COLO668 (cell line): ENCODE measurements at regions not wholly inside any gene's neighbourhood (a gene's known extent, or its start where the extent isn't known, plus 50 kb on each side); places are given as distances from the start of the nearest gene placed in this dataset.

ENCODE experiments used
- DNase-seq: peaks from one replicate; lab custom pipeline; 2025; ENCODE audit not compliant: unreplicated experiment; lab: John Stamatoyannopoulos, UW

GRCh38 chr7:26048663-26049062 is 103.3 kb upstream of the NFE2L3 start:
- DNase-seq: no peak

DNA sequence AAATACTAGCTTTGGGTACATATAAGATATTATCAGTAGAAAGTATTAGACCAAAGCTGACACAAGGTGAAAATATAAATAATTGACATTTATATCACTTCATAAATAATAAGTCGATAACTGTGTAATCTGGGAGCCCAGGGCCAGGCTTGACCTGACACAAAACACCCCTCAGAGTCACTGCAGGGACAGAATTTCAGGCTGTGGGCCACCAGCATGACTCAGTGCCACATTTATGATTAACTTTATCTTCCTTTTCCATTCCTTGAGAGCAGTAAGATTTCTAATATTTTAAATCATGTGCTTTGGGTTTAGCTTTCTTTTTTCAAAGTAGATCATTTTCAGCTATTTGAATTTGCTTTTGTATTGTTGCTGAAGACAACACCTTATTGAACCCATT is 102.9 kb upstream of the NFE2L3 start:
- no peak for DNase-seq

GRCh38 chr7:26051021-26051420 is 101.0 kb upstream of the NFE2L3 start:
- DNase-seq: no peak

- no peak for DNase-seq
Observed at GRCh38 chr7:26052706-26053105, 99.3 kb upstream of the NFE2L3 start.

DNA sequence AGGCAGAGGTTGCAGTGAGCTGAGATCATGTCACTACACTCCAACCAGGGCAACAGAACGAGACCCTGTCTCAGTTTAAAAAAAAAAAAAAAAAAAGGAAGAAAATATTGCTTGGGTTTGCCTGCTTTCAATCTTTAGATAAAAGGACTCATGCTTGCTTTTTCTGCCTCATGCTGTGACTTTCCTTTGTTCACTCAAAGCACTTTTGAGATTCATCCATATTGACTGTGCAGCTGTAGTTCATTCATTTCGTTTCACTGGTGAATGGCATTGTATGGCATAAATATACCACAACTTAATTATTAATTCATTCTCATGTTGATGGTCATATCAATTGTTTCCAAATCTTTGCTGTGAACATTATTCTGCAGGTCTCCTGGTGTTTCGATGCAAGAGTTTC is 97.6 kb upstream of the NFE2L3 start:
- no peak for DNase-seq

GRCh38 chr7:26055241-26055640 is 96.8 kb upstream of the NFE2L3 start:
- no peak for DNase-seq

- peak; percentile 74 for DNase-seq
Observed at GRCh38 chr7:26060733-26061677, 91.0 kb upstream of the NFE2L3 start.

- peak; percentile 88 for DNase-seq
Observed at GRCh38 chr7:26061678-26062603, 90.1 kb upstream of the NFE2L3 start.

DNA sequence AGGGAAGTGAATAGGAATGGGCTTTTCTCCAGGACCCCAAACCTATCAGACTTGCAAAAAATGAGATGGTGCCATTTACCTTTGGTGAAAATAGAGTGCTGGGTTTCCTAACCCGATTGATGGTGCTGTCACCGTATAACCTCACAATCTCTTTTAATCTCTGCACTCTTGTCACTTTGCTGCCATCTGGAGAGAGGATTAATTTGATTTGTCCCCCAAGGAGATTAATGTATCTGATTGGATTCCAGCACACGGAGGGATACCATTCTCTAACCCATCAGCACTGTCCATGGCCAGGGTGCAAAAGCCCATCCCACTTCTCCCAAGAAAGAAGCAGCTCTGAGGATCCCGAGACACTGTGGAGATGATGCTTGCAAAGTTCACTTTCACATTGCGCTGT is 86.3 kb upstream of the NFE2L3 start:
- no peak for DNase-seq

- no peak for DNase-seq
Observed at GRCh38 chr7:26066736-26067135, 85.3 kb upstream of the NFE2L3 start.

DNA sequence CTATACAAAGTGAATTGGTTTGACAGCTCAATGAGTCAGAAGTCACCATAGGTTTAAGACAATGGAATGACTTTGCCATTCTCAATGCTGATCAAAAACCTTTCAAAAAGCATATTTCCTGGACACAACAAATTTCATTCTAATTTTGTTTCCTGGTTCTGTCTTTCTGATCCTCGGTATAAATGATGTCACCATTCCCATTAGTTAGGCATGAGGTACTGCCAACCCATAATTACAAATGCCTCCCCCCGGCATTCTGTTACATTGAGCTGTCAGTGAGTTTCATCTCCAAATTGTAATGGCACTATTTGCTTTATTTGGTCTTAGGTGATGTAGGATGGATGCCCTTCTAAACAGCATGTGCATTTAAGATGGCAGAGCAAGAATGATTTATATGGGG is 81.7 kb upstream of the NFE2L3 start:
- no peak for DNase-seq

GRCh38 chr7:26071622-26072456 is 80.2 kb upstream of the NFE2L3 start:
- DNase-seq: no peak

DNA sequence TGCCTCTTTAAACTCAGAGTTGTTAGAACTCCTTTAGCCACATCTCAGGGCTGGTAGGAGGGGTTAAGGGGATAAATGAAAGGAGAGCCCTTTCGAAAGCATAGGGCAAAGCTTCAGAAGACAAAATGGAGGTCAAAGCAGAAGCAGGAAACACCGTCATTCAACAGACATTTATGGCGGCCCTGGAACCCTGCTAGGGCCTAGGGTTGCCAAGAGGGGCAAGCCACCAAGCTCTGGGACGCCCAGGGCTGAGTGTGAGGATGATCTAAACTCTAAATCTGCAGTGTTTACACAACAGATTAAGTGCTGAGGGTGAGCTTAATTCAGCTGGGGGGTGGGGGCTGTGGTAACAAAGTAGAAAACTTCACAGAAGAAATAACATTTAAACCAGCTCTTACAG is 79.0 kb upstream of the NFE2L3 start:
- DNase-seq: no peak

DNA sequence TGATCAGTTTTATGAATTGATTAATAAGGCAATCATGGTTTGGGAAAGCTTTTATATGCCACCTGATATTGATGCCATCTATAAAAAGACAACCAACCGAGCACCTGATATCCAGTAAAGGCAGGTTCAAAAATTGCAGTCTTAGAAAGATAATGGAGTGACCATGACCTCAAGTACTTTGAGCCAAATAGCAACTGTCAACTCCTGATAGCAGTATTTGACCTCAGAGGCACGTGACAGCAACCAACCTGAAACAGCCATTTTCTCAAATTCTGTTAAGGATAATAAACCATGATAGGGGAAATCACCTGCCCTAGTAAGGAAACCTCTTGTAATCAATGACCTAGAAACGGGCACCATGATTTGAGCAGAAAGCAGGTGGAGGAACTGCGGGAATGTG is 77.1 kb upstream of the NFE2L3 start:
- DNase-seq: no peak

DNA sequence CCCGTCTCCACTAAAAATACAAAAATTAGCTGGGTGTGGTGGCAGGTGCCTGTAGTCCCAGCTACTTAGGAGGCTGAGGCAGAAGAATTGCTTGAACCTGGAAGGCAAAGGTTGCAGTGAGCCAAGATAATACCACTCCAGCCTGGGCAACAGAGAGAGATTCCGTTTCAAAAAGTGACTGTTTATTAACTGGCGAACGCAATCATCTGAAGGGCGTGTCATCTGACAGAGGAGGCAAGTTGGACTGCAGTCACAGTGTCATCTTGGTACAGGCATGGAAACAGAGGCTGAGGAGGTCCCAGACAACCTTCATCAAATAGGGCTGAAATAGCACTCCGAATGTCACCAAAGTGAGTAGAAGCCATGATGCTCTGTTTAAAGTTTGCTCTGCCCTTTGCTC is 75.3 kb upstream of the NFE2L3 start:
- no peak for DNase-seq

- DNase-seq: peak; percentile 93
Observed at GRCh38 chr7:26078437-26079336, 73.3 kb upstream of the NFE2L3 start.

DNA sequence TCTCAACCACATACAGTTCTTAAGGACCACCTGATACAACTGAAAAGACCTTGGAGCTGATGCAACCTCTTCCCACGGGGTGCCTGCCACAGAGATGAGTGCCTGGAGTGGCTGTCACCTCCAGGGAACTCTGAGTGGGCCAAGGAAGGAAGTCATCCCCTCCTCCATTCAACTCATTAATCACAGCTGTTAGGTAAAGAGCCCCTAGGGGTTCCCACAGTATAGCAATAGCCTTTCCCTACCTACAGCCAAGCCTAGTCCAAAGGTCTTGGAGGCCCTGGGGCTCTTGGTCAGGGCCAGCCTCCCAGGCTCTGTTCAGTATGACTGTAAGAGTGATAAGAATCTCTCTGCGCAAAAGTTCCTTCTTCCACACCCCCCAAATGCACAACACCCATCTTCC is 70.4 kb upstream of the NFE2L3 start:
- no peak for DNase-seq

DNA sequence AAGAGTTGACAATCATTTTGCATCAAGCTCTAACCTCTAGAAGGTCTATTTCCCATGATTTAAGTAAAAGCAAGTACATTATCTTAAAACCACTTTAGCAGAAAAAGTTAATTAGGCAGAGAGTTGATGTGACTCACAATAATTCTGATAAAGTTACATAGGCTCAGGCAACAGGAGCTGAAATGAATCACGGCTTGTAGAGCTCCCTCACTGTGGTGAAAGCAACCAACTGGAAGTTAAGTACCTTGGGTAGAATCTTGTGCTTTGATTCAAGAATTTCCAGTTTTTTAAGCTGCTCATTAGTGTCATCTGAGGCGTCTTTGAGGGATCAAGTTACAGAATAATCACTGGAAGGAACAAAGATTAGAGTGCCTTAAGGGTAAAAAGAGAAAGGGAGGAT is 68.9 kb upstream of the NFE2L3 start:
- no peak for DNase-seq

GRCh38 chr7:26084418-26084817 is 67.6 kb upstream of the NFE2L3 start:
- DNase-seq: no peak

GRCh38 chr7:26085771-26086170 is 66.2 kb upstream of the NFE2L3 start:
- DNase-seq: no peak
